Kidney epithelial cell (primary cell): ENCODE measurements at regions not wholly inside any gene's neighbourhood (a gene's known extent, or its start where the extent isn't known, plus 50 kb on each side); places are given as distances from the start of the nearest gene placed in this dataset.

ENCODE experiments used
- DNase-seq: peaks from one replicate; pipeline ENCODE4 v3.0.0-alpha.2; 2010; ENCODE audit warnings: low read depth
- H3K27me3 ChIP-seq: 2 replicates; pipeline ENCODE4 v1.6.0; 2011; ENCODE audit warnings: low read length; ENCODE audit not compliant: control insufficient read depth, insufficient read depth
- H3K36me3 ChIP-seq: 2 replicates; pipeline ENCODE4 v1.5.1; 2011; ENCODE audit warnings: low read length; ENCODE audit not compliant: control insufficient read depth, insufficient read depth
- H3K4me3 ChIP-seq: 2 replicates; pipeline ENCODE4 v1.5.1; 2011; ENCODE audit warnings: low read depth, mild to moderate bottlenecking, control low read depth, low read length
- TF ChIP-seq, protein P1 (sequence below): IDR thresholded peaks from 2 replicates; pipeline ENCODE4 v1.5.1; 2011; ENCODE audit warnings: mild to moderate bottlenecking, moderate library complexity, low read length, control low read depth, inconsistent platforms; ENCODE audit not compliant: insufficient read depth, poor library complexity, severe bottlenecking

- no peaks in the 10 kb centered on the region for H3K27me3 ChIP-seq
- no peak overlapping the region for H3K4me3 ChIP-seq
- H3K36me3 ChIP-seq, result no peaks in the 10 kb centered on the region
- TF ChIP-seq, protein P1, sequence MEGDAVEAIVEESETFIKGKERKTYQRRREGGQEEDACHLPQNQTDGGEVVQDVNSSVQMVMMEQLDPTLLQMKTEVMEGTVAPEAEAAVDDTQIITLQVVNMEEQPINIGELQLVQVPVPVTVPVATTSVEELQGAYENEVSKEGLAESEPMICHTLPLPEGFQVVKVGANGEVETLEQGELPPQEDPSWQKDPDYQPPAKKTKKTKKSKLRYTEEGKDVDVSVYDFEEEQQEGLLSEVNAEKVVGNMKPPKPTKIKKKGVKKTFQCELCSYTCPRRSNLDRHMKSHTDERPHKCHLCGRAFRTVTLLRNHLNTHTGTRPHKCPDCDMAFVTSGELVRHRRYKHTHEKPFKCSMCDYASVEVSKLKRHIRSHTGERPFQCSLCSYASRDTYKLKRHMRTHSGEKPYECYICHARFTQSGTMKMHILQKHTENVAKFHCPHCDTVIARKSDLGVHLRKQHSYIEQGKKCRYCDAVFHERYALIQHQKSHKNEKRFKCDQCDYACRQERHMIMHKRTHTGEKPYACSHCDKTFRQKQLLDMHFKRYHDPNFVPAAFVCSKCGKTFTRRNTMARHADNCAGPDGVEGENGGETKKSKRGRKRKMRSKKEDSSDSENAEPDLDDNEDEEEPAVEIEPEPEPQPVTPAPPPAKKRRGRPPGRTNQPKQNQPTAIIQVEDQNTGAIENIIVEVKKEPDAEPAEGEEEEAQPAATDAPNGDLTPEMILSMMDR, result no peak
- no peak for DNase-seq
Measured at GRCh38 chr3:106425916-106426315, 557.1 kb upstream of the CBLB start.

DNA sequence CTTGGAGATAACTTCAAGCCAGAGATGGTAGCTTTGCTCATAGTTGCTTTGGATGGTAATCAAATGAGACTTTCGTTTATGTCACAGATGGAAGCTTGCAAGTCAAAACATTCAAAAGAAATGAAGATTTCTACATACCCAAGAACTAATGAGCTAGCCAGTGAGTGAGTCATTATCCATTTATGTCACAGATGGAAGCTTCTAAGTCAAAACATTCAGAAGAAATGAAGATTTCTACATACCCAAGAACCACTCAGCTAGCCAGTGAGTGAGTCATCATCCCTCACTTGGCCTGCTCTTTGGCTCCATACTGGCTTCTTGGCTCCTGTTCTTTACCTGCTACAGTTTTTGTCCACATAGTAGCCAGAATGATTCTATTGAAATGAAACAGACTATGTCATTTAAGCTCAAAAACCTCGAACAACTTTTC lies 559.8 kb upstream of the CBLB start:
- peak; percentile 99 for DNase-seq
- H3K36me3 ChIP-seq, result no peaks in the 10 kb centered on the region
- H3K27me3 ChIP-seq, result no peaks in the 10 kb centered on the region
- TF ChIP-seq, protein P1, result no peak
- no peak overlapping the region for H3K4me3 ChIP-seq

DNA sequence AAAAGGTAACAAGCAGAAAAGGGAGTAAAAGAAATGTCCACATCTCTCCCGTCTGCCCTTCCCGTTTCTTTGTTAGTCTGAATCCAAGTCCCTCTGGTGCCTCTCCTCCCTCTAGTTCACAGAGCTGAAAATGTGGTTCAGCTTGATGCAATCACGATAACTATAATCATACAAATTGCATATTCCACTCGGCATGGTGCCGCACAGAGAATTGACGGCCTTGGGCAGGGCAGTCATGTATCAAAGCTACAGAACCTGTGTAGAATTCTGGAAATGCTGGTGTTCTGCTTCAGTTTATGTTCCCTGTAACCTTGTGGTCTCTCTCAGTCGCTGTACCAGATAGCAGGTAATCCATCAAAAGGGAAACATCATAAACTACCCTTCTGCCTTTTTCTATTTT lies 562.9 kb upstream of the CBLB start:
- Histone ChIP-seq H3K4me3 (no peak overlapping the region), H3K27me3 (no peaks in the 10 kb centered on the region), H3K36me3 (no peaks in the 10 kb centered on the region)
- TF ChIP-seq, protein P1, result no peak
- DNase-seq, result no peak

- no peak overlapping the region for H3K4me3 ChIP-seq
- no peaks in the 10 kb centered on the region for H3K36me3 ChIP-seq
- TF ChIP-seq, protein P1, result no peak
- H3K27me3 ChIP-seq, result no peaks in the 10 kb centered on the region
- DNase-seq, result no peak
Measured at GRCh38 chr3:106435899-106436453, 567.2 kb upstream of the CBLB start.

GRCh38 chr3:106438887-106439286 lies 570.1 kb upstream of the CBLB start:
- TF ChIP-seq, protein P1, result no peak
- no peak overlapping the region for H3K4me3 ChIP-seq
- no peaks in the 10 kb centered on the region for H3K27me3 ChIP-seq
- DNase-seq, result no peak
- H3K36me3 ChIP-seq, result no peaks in the 10 kb centered on the region

DNA sequence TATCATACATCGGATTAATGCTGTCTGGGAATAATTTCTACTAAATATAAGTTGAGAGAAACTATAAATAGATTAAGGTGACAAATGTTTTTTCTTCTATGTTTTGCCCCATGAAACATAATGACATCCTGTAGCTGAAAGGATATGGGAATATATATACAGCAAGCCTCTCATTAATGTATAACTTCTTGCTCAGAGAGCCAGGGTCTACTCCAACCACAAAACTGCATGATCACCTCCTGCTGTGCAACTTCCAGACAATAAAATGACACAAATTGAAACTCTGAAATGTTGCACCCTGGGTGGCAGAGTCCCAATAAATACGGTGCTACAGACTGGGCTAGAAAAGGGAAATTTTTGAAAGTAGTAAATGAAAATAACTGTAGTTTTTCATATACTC lies 571.9 kb upstream of the CBLB start:
- Histone ChIP-seq H3K36me3 (no peaks in the 10 kb centered on the region), H3K27me3 (no peaks in the 10 kb centered on the region), H3K4me3 (no peak overlapping the region)
- TF ChIP-seq, protein P1, result no peak
- peak; percentile 60 for DNase-seq
